ENCODE measurements at regions not wholly inside any gene's neighbourhood (a gene's known extent, or its start where the extent isn't known, plus 50 kb on each side); places are given as distances from the start of the nearest gene placed in this dataset.

- Histone ChIP-seq H3K36me3 (replicated peaks in 1 of 2; ENCODE audit: control insufficient read depth in 1 of 2, insufficient read depth in 2 of 2, low read length in 1 of 2) (no peaks in the 10 kb centered on the region), H3K9ac (no peak overlapping the region), H3K4me1 (ENCODE audit: control insufficient read depth in 1 of 2, insufficient read depth in 2 of 2, low read depth in 1 of 2, low read length in 1 of 2) (no peaks in the 10 kb centered on the region), H3K27ac (ENCODE audit: low read depth in 2 of 2, low read length in 1 of 2) (no peak overlapping the region), H3K9me3 (no peaks in the 10 kb centered on the region), H3K4me3 (ENCODE audit: low read depth in 2 of 2, low read length in 1 of 2) (no peak overlapping the region), H4K20me1 (ENCODE audit: insufficient read depth) (no peaks in the 10 kb centered on the region), H3K4me2 (no peak overlapping the region), H2AFZ (ENCODE audit: low read depth) (no peak overlapping the region), H3K27me3 (ENCODE audit: insufficient read depth) (no peaks in the 10 kb centered on the region; the same call in 1 of the 2 replicates), H3K79me2 (ENCODE audit: insufficient read depth) (no peaks in the 10 kb centered on the region), H3K9me2 (no peaks in the 10 kb centered on the region), H3F3A (replicated peaks; ENCODE audit: insufficient read depth) (no peaks in the 10 kb centered on the region)
- ChIA-PET POLR2A (no interaction called here), CTCF (no interaction called here)
- WGBS (ENCODE audit: low lambda C conversion rate) = 87% methylated on average over 10 of the region's 10 CpGs
- DNase-seq = no peak
- TF ChIP-seq PBX3 (IDR thresholded peaks at IDR 0.05) (no peak), TCF12 (IDR thresholded peaks at IDR 0.05) (no peak), RXRA (IDR thresholded peaks at IDR 0.05; ENCODE audit: borderline replicate concordance, low read depth) (no peak), GABPA (IDR thresholded peaks at IDR 0.05; ENCODE audit: low read depth) (no peak), NFIC (IDR thresholded peaks at IDR 0.05; ENCODE audit: borderline replicate concordance) (no peak), RAD21 (IDR thresholded peaks at IDR 0.05; ENCODE audit: low read length) (no peak), MEF2A (IDR thresholded peaks at IDR 0.05; ENCODE audit: borderline replicate concordance, low read depth) (no peak), YY1 (IDR thresholded peaks at IDR 0.05; ENCODE audit: low read depth) (no peak), REST (IDR thresholded peaks at IDR 0.05; ENCODE audit: low read depth, low read length) (no peak), GATA2 (CRISPR knock-in tag; IDR thresholded peaks at IDR 0.05) (no peak), CTCF (IDR thresholded peaks at IDR 0.05) (no peak), RCOR1 (IDR thresholded peaks at IDR 0.05; ENCODE audit: low read length) (no peak), USF1 (IDR thresholded peaks at IDR 0.05; ENCODE audit: borderline replicate concordance, low read depth) (no peak), MAX (IDR thresholded peaks at IDR 0.05; ENCODE audit: low read depth) (no peak), RFX5 (IDR thresholded peaks at IDR 0.05; ENCODE audit: low read length) (no peak), CHD2 (IDR thresholded peaks at IDR 0.05; ENCODE audit: low read length, partially characterized antibody) (no peak)
Observed at GRCh38 chr5:154133591-154133990, 56.9 kb upstream of the GALNT10 start.
